Left forelimb (tissue), 1 donor: ENCODE measurements at regions not wholly inside any gene's neighbourhood (a gene's known extent, or its start where the extent isn't known, plus 50 kb on each side); places are given as distances from the start of the nearest gene placed in this dataset.
"Not testable (repeated sequence)": the region's sequence is repeated elsewhere in the genome, so short reads cannot be mapped to it uniquely, and the experiment has no call there.

ENCODE experiments used
- DNase-seq: peaks from one replicate; pipeline ENCODE4 v3.0.0-alpha.2; 2018; ENCODE audit warnings: low spot score

DNA sequence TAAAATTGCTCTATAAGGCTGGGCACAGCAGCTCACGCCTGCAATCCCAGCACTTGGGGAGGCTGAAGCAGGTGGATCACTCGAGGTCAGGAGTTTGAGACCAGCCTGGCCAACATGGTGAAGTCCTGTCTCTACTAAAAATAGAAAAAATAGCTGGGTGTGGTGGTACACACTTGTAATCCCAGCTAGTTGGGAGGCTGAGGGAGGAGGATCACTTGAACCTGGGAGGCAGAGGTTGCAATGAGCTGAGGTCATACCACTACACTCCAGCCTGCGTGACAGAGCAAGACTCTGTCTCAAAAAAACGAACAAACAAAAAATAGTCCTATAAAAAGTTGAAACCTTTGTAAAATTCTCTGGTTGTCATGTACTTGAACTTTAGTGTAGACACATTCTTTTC lies 93.0 kb upstream of the KIF26B start:
- not testable (repeated sequence) for DNase-seq

- DNase-seq, result no peak
Measured at GRCh38 chr1:245060684-245061374, 94.0 kb upstream of the KIF26B start.

DNA sequence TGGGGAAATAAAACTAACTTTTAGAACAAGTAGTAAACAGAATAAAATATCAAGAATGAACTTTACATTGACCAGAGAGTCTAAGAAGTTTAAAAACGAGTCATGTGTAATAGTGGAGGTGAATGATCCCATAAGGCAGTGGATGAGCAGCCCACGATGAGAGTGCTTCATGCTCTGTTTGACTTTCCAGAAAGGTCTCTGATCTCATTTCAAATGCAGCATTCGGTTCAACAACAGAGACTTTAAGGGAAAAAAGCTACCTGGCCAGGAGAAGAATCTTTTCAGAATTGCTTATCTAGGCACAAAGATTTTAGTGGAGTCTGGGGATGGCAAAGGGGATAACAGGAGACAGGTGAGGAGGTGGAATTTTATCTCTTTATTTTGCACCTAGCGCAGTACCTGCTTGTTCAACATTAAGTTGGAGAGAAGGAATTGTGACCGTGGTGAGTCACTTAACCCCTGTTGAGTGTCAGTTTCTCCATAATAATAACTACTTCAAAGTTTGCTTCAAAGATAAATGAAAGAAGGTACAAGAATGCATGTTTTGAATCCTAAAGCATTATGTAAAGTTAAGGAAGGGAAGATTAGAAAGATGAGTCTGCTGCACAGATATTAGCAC lies 94.9 kb upstream of the KIF26B start:
- DNase-seq, result no peak

DNA sequence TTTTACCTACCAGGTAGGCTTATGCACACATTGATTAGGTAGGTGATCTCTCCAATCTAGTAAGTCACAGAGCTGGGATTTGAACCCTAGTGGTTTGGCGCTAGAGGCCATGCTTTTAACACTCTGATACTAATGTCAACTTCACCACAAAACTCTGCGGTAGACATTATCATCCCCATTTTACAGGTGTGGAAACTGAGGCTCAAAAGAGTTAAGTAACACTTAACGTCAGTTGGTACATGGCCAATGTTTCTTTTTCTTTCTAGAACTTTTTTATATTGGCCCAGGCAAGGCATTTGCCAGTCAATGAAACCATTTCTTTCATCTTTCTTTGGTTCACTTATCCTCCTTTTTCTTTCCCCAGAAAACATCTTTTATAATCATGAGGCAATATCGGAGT lies 95.9 kb upstream of the KIF26B start:
- no peak for DNase-seq

GRCh38 chr1:245058436-245058835 lies 96.3 kb upstream of the KIF26B start:
- no peak for DNase-seq

DNA sequence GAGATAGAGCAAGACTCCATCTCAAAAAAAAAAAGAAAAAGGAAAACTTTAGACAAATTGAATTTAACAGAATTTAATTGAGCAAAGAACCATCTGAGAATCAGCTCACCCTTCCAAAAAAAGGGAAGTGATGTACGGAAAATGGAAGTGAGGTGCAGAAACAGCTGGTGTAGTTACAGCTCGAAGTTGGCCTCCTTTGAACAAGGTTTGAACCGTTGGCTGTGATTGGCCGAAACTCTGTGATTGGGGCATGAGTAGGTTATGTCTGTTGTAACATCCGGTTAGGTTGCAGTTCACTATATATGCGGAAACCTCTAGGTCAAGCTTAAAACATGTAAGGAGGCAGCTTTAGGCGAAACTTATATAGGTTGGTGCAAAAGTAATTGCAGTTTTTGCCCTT lies 97.9 kb upstream of the KIF26B start:
- DNase-seq, result no peak

DNA sequence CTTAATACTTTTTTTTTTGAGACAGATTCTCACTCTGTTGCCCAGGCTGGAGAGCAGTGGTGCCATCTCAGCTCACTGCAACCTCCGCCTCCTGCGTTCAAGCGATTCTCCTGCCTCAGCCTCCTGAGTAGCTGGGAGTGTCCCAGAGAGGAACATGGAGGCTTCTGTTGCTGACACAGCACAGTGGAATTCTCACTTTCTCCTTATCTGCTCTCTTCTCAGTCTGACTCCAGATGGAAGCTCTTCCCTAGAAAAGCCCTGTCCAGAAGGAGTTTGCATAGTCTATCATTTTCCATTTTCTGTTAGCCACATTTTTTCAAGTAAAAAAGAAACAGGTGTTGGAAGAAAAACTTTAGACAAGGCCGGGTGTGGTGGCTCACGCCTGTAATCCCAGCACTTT lies 98.5 kb upstream of the KIF26B start:
- DNase-seq, result not testable (repeated sequence)

DNA sequence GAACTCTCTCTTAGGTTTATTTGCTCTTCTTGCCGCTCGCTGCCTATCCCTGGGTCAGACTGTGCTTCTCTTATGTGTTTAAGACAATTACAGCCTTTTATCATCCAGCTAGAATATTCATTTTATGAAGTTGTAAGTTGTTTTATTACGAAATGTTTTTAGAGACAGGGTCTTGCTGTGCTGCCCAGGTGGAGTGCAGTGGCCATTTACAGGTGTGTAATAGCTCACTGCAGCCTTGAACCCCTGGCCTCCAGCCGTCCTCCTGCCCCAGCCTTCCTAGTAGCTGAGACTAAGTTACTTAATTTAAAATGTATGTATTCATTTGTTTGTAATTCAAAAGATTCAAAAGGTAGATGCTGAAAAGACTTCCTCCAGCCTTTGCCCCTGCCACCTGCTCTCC lies 99.0 kb upstream of the KIF26B start:
- DNase-seq, result no peak

DNA sequence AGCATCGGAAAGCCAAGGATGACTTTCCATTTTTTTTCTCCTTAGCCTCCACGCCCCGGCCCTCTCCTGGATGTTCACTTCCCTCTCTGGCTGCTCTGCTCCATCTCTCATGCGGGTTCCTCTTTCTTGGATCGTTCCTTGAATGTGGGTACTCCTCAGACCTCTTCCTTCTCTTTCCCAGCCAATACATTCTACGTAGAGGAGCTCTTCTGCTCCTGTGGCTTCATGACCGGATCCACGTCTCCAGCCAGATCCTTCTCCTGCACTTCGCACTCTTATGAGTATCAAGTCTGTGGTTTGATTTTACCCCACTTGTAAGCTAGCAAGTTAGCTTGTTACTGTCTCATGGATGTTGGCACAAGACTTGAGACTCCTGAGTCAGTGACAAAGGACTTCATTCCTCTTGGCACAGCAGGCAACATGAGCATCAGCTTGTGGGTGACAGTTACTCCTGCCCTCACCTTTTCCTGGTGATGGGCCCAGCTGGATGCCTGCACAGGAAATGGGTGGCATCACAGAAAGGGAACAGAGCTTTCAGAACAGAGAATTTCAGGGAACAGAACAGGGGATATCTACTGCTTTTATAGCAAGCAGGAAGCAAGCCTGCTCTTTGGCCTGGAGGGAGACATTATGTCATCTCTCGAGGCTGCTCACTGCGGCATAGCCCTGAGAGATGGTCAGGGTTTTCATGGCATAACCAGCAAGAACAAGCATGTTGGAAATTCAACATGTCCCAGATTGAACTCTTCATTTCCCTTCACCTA lies 100.1 kb upstream of the KIF26B start:
- no peak for DNase-seq

DNA sequence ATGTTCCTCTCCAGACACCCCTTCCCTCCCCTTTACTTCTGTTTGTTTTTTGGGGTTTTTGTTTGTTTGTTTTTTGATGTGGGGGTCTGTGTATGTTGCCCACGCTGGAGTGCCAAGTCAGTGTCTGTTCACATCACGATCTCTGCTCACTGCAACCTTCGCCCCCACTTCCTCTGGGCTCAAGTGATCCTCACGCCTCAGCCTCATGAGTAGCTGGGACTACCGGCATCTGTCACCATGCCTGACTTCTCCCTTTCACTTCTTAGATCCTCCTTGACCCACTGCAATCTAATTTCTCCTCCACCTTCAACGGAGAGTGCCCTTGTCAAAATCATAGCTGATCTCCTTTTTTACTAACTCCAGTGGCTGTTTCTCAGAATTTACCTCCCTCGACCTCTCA lies 100.7 kb upstream of the KIF26B start:
- DNase-seq, result no peak

DNA sequence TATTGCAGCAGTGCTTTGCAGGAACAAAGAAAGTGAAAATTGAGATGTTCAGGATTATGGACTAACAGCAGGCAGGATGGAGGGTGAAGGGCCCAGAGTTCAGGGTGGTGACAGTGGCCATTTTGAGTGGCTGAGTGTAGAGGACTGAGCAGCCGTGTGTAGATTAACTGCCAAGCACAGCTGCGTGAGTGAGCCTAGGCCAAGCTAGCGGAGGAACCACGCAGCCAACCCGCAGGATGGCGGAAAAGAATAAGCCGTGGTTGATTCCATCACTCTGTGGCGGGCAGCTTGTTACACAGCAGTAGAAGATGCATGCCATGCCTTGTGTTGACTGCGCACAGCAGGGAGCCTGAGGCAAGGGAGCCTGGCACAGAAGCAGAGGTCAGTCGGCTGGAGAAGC lies 102.5 kb upstream of the KIF26B start:
- no peak for DNase-seq

- no peak for DNase-seq
Measured at GRCh38 chr1:245051349-245052221, 103.2 kb upstream of the KIF26B start.

GRCh38 chr1:245046769-245047168 lies 108.0 kb upstream of the KIF26B start:
- DNase-seq, result no peak

DNA sequence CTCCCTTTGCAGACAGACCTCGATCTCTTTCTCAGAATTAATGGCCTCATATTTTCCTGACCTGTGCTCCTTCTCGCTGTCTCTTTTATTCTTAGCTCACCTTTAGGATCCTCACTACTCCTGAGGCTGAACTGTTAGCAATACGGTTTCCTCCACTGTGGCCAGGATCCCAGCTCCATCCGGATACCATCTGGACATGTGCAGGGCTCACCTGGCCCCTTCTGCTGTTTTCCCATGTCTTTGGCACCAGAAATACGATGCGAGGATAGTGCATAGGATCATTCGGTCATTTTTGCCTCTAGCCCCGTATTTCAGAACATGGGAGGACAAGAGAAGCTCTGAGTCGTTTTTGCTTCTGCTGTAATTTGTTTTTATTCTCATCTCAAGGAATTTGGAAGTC lies 108.5 kb upstream of the KIF26B start:
- no peak for DNase-seq

GRCh38 chr1:245045087-245045881 lies 109.5 kb upstream of the KIF26B start:
- DNase-seq, result no peak

DNA sequence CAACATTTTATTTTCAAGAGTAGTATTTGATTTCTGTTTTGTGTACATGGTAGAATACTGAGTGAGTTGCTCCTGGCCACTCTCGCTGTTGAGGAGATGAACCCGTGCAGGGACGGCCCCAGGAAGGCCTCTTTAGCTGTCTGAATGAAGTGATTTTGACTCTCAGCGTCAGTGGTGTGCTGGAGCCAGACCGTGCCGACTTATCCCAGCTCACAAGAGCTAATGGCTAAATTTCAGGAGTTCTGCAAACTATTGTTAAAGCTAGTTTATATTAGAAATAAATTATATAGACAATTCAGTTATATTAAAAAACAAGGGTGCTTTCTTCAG lies 111.2 kb upstream of the KIF26B start:
- no peak for DNase-seq

GRCh38 chr1:245041058-245041698 lies 113.6 kb upstream of the KIF26B start:
- no peak for DNase-seq

DNA sequence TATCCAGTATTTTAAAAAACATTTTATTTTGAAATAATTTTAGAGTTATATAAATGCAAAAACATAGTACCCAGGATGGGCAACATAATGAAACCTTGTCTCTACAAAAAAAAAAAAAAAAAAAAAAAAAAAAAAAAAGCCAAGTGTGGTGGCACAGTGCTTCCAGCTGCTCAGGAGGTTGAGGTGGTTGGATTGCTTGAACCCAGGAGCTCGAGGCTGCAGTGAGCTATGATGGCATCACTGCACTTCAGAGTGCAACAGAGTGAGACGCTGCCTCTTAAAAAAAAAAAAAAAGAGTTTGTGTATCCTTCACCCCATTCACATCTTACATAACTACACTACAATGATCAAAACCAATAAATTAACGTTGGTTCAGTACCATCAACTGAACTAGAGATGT lies 115.6 kb upstream of the KIF26B start:
- no peak for DNase-seq

GRCh38 chr1:245036102-245036501 lies 118.7 kb upstream of the KIF26B start:
- DNase-seq, result no peak

- no peak for DNase-seq
Measured at GRCh38 chr1:245031041-245031440, 123.7 kb upstream of the KIF26B start.

- no peak for DNase-seq
Measured at GRCh38 chr1:245026247-245026646, 128.5 kb upstream of the KIF26B start.
